ENCODE measurements at regions not wholly inside any gene's neighbourhood (a gene's known extent, or its start where the extent isn't known, plus 50 kb on each side); places are given as distances from the start of the nearest gene placed in this dataset.

- TF ChIP-seq CTCF (conservative IDR thresholded peaks at IDR 0.05) (no peak), EZH2 (IDR thresholded peaks at IDR 0.05; ENCODE audit: low read depth) (no peak)
Measured at GRCh38 chr18:67932271-67932670, 415.8 kb upstream of the DSEL start.
